Activated CD8-positive, alpha-beta memory T cell treated with anti-CD3 and anti-CD28 coated beads for 1 hour (primary cell): ENCODE measurements at regions not wholly inside any gene's neighbourhood (a gene's known extent, or its start where the extent isn't known, plus 50 kb on each side); places are given as distances from the start of the nearest gene placed in this dataset.

Experiments
- DNase-seq, 2 donors: peaks; one replicate each; pipeline ENCODE4 v3.0.0-alpha.2; 2020; ENCODE audit warnings: low read depth in 1 of 2; ENCODE audit errors: extremely low read depth in 1 of 2

DNA sequence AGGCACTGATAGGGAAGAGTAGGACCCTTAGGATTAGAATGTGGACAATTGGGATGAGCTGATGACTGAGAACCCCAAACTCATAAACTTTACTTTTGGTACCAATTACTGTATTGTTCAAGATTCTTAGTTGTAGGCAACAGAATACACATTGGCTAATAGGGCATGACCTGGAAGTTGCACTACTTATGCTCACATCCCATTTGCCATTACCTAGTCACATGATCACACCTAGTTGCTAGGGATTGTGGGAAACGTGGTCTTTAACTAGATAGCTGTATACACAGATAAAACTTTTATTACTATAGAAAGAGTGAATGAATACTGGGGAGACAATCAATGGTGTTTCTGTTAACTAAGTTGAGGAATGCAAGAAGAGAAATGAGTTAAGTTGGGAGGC lies 113.4 kb upstream of the AKIRIN2 start:
- no peak for DNase-seq

DNA sequence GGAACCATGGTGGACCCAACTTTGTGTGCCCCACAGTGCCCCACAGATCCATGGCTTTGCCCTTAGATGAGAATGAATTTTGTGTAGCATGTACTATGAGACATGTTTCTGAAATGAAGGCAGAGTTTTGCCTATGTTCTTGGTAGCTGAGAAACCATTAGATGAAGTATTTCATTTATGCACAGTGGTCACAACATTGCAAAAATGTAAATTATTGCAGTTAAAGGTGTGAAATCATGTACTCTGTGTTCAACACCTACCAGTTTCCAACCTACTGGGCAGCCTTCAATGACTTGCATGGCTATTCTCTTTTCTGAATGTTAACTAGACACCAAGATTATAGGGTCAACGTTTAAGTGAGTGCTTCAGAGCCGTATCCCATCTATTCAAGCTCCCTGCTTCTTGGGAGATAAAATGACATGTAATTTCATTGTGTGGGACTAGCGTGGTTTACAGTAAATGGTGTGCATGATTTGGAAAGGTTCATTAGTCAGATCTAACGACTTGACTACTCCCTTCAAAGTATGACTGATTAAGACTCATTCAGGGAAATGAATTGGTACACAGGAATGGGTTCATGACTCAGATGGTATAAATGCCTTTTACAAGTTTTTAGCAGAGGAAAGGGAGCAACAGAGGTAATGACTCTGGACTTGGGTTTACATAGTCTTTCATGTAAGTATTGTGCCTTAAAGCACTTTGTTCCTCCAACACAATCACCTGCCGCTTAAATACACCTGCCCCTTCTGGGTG lies 106.1 kb upstream of the AKIRIN2 start:
- no peak for DNase-seq

DNA sequence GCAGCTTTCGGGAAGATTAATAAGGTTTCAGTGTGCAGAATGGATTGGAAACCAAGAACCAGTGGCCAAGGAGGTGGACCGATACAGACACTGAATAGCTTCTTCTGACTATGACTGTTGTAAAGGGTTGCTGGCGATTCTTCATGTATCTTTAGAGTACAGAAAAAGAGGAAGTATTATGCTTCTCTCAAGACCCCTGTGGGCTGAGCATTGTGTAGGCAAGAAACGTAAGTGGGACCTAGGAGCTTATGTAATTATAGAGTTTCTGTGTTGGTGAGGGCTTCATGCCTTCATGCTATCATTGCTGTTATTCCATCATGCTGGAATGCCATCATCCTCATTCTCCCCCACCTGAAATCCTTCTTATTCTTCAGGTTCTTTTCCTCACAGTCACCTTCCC lies 105.4 kb upstream of the AKIRIN2 start:
- DNase-seq, result no peak

DNA sequence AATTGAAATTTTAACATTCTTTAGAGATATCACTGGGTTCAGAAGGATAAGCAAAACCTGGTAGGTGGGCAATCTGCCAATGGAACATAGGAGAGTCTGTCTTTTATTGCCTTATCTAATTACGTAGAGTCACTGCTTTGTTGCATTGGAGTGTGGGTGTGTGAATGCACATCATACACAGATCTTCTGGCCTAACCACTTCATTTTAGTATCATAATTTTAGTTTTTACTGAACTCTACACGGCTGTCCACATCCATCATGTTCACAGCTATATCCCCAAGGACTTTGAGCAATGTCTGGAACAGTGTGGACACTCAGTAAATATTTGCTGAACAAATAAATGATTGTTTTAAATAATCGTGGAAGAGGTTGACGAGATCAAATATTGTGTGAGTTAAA lies 104.6 kb upstream of the AKIRIN2 start:
- DNase-seq, result no peak

DNA sequence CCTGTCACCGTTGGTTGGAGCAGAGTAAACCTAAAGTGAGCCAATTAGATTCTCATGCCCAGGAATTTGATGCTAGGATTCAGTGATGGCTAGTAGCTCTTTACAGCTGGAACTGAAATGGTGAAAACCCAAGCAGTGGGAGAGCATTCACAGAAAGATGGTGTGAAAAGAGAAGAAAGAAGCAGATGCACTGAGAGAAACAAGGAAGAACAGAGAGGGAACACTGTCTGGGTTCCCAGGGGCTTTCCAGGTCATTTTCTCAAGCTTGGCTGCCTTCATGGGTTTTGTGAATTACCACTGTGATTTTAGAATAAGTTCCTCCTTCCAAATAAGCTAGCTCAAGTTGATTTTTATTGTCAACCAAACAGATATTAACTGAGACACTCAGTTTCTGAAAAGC lies 104.1 kb upstream of the AKIRIN2 start:
- DNase-seq, result no peak

DNA sequence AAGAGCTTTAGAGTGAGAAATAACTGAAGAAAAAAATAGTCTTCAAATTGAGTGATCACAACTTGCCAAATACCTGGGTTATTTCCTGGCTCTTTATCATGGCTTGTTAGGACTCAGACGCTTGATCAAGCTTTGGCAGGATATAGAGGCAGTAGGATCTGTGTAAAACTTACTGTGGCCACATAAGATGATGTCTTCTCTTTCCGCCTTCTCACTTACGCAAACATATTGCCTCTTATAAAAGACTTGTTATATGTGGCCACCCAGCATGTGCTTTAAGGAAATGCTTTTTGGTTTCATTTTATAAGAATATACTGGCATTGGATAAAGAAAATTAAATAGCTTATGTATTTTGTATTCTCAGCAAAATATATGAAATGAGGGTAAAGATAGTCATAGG lies 101.8 kb upstream of the AKIRIN2 start:
- no peak for DNase-seq

DNA sequence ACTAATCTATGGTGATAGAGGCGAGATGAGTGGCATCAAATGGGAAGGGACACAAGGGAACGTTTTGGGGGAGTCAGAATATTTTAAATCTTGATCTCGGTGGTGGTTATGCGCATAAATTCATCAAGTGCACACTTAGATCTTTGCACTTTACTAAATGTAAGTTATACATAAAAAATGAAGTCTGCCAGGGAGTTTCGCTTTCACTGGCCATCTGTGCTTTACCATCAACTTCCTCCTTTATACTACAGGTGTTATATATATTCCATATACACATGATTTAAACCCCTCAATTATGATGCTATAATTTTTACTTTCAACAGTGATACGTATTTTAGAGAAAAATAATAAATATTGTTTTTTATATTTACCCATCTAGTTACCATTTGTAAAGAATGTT lies 97.6 kb upstream of the AKIRIN2 start:
- no peak for DNase-seq

DNA sequence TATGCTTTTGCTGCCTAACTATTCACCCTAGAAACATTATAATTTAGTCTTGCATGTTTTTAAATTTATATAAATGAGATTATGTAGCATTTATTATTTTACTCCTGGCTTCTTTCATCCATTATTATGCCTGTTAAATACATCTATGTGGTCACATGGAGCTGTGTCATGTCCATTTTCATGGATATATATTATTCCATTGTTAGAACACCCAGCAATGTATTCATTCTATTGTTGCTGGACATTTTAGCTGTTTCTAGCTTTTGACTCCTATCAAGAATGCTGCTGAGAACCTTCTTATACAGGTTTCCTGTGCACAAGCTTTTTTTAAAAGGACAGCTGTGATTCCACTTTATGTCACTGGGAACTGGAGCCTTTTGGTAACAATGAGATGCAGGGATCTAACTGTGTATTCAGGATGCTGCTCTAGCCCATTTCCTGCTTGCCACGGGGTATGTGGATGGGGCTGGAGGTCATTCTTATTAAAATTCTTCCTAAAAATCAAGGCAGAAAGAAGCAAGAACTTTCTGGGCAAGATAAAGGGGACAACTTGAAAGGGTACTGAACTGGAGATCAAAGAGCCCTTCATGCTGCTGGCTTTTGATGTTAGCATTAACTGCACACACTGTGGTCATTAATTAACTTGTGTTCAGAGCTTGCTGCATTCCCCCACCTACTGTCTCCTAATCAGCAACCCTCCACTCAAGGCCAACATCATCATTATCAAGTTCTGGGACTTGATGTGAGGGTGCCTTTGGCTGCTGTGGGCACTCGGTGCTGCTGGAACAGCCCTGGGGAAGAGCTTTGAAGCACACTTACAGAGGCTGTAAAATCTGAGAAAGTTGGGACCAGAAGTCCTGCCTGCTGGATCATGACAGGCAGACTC lies 96.6 kb upstream of the AKIRIN2 start:
- no peak for DNase-seq

DNA sequence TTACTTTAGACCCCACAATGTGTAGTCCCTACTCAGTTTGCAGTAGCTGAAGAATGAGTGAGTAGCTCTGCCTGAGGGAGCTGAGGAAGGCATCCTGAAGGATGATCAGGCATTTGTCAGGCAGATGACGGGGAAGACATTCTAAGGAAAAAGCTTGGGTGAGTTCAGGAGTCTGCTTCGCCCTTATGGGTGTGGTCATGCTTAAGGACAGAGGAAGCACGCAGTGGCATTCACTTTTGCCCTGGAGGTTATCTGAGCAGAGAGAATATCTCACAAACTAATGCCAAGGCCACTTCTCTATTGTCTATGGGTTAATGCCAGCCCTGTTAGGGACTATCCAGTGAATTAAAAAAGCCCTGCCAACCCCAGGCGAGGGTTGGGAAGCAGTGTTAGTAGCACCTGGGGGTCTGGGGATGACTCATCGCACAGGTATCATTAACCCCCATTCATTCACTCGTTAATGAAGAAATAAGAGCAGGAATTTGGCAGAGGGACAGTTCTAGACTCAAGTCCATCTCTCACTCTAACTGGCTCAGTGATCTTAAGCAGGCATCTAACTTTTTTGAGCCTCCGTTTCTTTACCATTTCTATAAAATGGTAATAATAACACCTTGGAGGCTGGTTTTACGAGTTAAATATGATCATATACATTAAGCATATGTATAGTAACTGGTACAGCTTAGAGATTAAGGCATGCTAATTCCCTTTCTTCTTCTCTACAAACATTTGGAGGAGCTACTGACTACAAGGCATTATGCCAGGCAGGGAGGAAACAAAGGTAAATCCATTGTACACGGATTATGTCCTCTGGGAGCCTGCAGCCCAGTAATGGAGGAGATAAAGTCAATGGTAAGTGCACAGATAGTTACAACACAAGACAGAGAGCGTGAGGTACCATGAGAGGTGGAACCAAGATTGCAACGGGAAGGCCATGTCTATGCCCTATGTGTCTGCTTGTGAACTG lies 93.2 kb upstream of the AKIRIN2 start:
- DNase-seq, result no peak

DNA sequence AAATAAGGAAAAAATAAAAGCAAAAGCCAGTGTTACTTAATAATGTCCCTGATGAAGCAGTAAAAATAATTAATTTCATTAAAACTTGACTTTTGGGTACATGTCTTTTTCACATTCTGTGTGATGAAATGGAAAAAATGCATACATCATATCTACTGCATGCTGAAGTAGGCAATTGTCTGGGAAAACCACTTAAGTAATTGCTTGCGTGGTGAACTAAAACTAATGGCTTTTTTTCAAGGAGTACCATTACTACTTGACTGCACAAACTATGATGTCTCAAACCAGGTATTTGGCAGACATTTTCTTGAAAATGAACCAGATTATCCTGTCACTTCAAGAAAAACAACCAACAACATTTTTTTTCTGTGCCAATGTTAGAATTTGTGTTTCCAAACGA lies 91.3 kb upstream of the AKIRIN2 start:
- no peak for DNase-seq

DNA sequence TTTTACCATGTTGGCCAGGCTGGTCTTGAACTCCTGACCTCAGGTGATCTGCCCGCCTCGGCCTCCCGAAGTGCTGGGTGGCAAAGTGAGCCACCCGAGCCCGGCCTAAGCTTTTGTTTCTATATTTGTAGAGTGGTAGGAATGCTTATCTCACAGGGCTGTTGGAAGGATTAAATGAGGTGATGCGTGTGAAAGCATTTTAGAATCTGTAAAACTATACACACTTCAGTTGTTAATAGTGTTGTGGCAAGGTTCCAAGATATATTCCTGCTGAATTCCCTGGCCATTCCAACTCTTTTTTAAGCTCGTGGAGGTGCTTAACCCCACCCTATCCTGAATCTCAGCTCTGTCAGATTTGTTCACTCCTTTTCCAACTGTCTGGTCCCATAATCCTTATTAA lies 89.9 kb upstream of the AKIRIN2 start:
- DNase-seq, result no peak

DNA sequence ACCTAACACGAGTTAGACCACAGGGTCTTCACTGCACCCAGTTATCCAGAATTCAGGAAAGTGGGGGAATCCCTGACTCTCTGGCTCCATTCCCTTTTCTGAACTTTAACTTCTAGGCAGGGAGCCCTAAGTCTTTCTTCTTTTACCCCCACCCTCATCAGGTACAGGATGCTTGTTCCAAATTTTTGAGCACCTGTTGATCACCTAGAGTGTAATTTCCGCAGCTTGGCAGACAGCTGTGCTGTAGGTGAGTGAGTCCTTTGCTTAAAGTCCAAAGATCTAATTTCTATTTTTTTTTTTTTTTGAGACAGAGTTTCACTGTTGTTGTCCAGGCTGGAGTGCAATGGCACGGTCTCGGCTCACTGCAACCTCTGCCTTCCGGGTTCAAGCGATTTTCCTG lies 89.5 kb upstream of the AKIRIN2 start:
- DNase-seq, result no peak

DNA sequence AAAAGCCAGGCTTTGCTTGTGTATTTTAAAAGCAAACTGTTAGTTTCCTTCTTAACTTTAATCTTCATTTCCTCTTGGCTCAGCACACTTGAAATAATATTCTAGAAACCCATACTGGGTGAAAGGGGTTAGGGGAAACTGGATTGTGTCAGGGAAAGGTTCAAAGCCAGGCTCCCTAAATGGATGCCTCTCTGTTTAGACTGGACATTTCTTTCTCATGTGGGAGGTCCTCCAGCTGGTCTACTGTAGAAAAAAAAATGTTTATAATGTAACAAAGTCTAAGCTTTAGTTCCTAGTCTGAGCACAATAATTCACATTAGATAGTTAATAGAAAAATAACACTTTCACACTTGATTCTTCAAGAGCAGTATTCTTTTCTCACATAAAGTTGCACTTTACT lies 89.0 kb upstream of the AKIRIN2 start:
- no peak for DNase-seq

DNA sequence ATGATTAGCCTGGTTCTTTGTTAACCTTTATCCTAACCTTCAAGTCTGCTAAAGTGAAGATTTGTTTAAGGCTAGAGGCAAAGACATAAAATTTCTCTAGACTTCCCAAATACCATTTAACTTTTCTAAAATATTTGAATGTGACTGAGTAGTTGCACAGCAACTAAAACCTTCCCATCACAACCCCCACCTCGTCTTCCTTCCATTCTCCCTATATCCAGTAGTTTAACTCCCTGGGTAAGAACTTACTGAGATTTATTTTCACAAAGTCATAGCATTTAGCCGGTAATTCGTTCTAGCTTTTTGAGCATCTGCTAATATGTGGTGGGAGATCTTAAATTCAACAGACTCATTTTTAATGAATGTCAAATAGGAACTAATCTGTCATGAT lies 87.9 kb upstream of the AKIRIN2 start:
- no peak for DNase-seq

DNA sequence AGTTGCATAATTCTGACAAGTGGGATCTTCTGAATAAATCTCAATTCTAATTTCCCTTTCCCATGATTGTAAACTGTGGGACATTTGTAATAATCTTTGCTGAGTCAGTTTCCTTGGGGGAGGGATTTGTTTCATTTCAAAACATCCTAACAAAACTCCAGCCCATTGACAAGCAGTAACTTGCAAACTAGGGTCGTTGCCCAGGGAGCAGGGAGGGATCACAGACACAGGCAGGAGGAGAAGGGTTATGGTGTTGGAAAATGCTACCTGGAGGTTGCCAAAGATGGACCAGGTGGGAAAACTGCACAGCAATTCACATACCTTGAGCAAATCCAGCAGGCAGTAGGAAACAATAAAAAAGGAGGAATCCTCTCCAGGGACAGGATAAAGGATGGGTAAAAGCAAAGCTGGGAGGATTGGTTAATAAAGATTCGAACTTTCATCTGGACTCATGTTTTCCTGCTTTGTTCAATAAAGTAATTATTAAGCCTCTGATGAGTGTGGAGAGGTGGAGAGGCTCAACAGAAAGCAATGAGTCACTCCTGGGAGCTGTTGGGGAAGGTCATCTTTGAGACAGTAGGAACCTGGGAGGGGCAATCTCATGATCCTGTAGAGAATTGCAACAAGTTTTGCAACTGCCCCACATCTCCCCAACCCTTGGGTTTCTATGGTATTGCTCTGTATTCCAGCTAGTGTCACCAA lies 87.3 kb upstream of the AKIRIN2 start:
- no peak for DNase-seq

DNA sequence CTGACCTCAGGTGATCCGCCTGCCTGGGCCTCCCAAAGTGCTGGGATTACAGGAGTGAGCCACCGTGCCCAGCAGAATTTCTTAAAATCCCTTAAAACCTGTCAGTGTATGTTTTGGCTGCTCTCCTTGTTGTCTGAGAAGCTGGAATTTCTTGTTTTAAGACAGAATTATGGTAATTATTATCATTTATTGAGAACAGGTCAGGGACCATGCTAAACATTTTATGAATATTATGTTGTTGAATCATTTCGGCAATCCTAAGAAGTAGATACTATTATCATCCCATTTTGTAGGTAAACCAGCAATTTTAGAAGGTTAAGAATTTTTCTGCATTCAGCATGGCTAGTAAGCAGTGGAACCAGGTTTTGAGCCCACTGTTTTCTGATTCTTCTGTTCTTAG lies 86.1 kb upstream of the AKIRIN2 start:
- DNase-seq, result no peak

DNA sequence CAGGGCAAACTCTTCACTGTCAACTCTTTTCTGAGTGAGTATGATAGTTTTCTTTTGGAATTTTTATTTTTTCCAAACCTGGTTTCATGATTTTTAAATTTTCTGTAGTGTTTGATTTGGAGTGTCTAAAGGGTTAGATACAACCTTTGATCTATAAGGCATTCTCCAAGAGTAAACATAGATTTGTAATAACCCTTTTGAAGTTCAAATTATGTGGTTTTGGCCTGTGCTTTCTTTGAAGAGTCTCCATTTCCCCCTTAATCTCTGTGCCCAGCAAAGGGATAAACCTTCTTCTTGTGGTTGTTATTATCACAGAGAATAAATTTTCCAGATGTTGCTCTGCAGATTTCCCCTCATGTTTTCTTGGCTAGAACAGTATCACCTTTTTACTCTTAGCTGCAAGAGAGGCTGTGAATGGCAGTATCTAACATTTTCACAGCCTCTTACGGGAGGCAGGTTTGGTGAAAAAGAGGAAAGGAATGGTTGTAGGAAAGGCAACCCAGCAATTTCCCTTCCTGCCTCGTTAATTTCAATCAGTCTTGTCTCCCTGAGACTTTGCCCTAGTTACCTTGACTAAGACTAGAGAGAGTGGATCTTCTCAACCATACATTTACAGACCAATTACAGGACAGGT lies 83.3 kb upstream of the AKIRIN2 start:
- DNase-seq, result no peak

DNA sequence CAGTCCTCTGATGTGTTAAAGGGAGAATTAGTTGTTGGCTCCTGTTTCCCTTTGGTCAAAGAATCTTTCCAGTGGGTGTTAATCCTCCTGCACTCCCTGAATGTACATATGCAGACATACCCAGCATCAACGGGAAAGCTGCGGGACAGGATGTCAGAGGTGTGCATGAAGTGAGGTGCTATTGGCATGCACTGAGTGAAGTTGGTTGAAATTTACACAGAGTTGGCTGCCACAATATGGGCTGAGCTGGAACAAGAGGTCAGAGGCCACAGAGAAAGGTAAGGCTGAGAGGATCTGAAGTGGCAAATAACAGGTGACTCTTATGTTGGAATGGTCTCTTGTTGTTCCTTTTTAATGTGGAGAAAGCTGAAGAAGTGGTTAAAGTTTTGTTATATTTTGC lies 82.7 kb upstream of the AKIRIN2 start:
- no peak for DNase-seq

DNA sequence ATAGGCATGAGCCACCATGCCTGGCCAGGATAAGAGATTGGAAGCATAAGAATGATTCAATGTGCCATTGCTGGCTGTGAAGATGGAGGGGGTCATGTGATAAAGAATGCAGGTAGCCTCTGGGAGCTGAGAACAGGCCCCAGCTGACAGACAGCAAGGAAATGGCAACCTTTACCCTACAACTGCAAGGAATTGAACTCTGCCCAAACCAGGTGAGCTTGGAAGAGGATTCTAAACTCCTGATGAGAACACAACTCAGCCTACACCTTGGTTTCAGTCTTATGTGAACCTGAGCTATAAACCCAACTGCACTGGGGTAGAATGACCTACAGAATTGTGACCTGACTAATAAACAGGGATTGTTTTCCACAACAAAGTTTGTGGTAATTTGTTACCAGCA lies 82.0 kb upstream of the AKIRIN2 start:
- DNase-seq, result no peak

DNA sequence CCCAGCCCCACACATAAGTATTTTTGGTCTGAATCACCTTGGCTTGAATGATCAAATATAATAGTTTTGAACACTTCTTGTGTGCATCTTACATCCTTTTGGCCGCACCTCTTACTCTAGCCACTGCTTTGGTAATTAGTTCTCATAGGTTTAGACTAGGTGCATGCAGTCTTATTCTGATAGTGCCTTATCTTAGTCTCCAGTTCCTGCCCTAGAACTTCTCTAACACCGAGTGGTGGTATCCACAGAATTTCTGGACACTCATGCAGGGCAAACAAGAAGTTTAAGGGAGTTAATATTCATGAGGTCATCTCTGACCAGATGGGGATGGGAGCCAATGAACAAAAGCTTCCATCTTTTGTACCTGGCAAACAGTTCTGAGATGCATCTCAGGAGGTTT lies 77.5 kb upstream of the AKIRIN2 start:
- no peak for DNase-seq
